ENCODE measurements at regions not wholly inside any gene's neighbourhood (a gene's known extent, or its start where the extent isn't known, plus 50 kb on each side); places are given as distances from the start of the nearest gene placed in this dataset.

- ATAC-seq (no peak), DNase-seq (no peak)
- peaks cover 0 to 10% of the 10 kb centered on the region in 2 donors for H3K27me3 Mint-ChIP-seq (ENCODE audit: low read depth in 2 of 2)
- no peaks in the 10 kb centered on the region for H3K36me3 ChIP-seq (ENCODE audit: control insufficient read depth, insufficient read depth, low read length)
- no peak overlapping the region for H3K4me3 ChIP-seq (ENCODE audit: low read length)
- no peaks in the 10 kb centered on the region for H3K4me1 Mint-ChIP-seq
- no peaks in the 10 kb centered on the region for H3K9me3 ChIP-seq (ENCODE audit: control insufficient read depth, insufficient read depth, low read length)
- H3K27ac Mint-ChIP-seq = no peak overlapping the region
- intact Hi-C loops (cut with micrococcal nuclease) = no loop called here
- no peaks in the 10 kb centered on the region for H3K9me3 Mint-ChIP-seq
- WGBS (ENCODE audit: insufficient coverage) = 93% methylated on average over 1 of the region's 5 CpGs
- H3K36me3 Mint-ChIP-seq = no peaks in the 10 kb centered on the region
- no peak overlapping the region for H3K4me3 Mint-ChIP-seq
- H3K27me3 ChIP-seq (ENCODE audit: control insufficient read depth, insufficient read depth, low read length) = no peaks in the 10 kb centered on the region
- H3K27ac ChIP-seq (ENCODE audit: low read length) = no peak overlapping the region
- H3K4me1 ChIP-seq (ENCODE audit: control insufficient read depth, insufficient read depth, low read length) = no peaks in the 10 kb centered on the region
- TF ChIP-seq CTCF (IDR thresholded peaks at IDR 0.05) = no peak
Observed at GRCh38 chr2:15863494-15864175, 76.7 kb upstream of the MYCN start.

- H3K36me3 ChIP-seq (ENCODE audit: control insufficient read depth, insufficient read depth, low read length) = no peaks in the 10 kb centered on the region
- H3K9me3 Mint-ChIP-seq = no peaks in the 10 kb centered on the region
- WGBS (ENCODE audit: insufficient coverage) = no CpG with 5 or more reads among the region's 3 CpGs
- no peaks in the 10 kb centered on the region for H3K9me3 ChIP-seq (ENCODE audit: control insufficient read depth, insufficient read depth, low read length)
- peaks cover 0 to 10% of the 10 kb centered on the region in 2 donors for H3K27me3 Mint-ChIP-seq (ENCODE audit: low read depth in 2 of 2)
- no peak overlapping the region for H3K4me3 ChIP-seq (ENCODE audit: low read length)
- H3K4me3 Mint-ChIP-seq = no peak overlapping the region
- H3K4me1 ChIP-seq (ENCODE audit: control insufficient read depth, insufficient read depth, low read length) = no peaks in the 10 kb centered on the region
- intact Hi-C loops (cut with micrococcal nuclease) = no loop called here
- no peak overlapping the region for H3K27ac Mint-ChIP-seq
- TF ChIP-seq CTCF (IDR thresholded peaks at IDR 0.05) = no peak
- no peaks in the 10 kb centered on the region for H3K36me3 Mint-ChIP-seq
- no peak for ATAC-seq
- DNase-seq = no peak
- H3K4me1 Mint-ChIP-seq = no peaks in the 10 kb centered on the region
- no peaks in the 10 kb centered on the region for H3K27me3 ChIP-seq (ENCODE audit: control insufficient read depth, insufficient read depth, low read length)
- H3K27ac ChIP-seq (ENCODE audit: low read length) = no peak overlapping the region
Observed at GRCh38 chr2:15864176-15864769, 76.1 kb upstream of the MYCN start.

GRCh38 chr2:15865923-15866322, 74.4 kb upstream of the MYCN start:
- H3K27me3 Mint-ChIP-seq (ENCODE audit: low read depth in 2 of 2) = peaks cover 0 to 7% of the 10 kb centered on the region in 2 donors
- DNase-seq = no peak
- no peaks in the 10 kb centered on the region for H3K9me3 ChIP-seq (ENCODE audit: control insufficient read depth, insufficient read depth, low read length)
- H3K4me1 ChIP-seq (ENCODE audit: control insufficient read depth, insufficient read depth, low read length) = no peaks in the 10 kb centered on the region
- H3K27ac Mint-ChIP-seq = no peak overlapping the region
- no CpG with 5 or more reads among the region's 1 CpG for WGBS (ENCODE audit: insufficient coverage)
- TF ChIP-seq CTCF (IDR thresholded peaks at IDR 0.05) = no peak
- intact Hi-C loops (cut with micrococcal nuclease) = no loop called here
- no peaks in the 10 kb centered on the region for H3K36me3 Mint-ChIP-seq
- no peak overlapping the region for H3K4me3 ChIP-seq (ENCODE audit: low read length)
- ATAC-seq = no peak
- no peaks in the 10 kb centered on the region for H3K4me1 Mint-ChIP-seq
- no peak overlapping the region for H3K27ac ChIP-seq (ENCODE audit: low read length)
- no peaks in the 10 kb centered on the region for H3K9me3 Mint-ChIP-seq
- H3K36me3 ChIP-seq (ENCODE audit: control insufficient read depth, insufficient read depth, low read length) = no peaks in the 10 kb centered on the region
- H3K27me3 ChIP-seq (ENCODE audit: control insufficient read depth, insufficient read depth, low read length) = no peaks in the 10 kb centered on the region
- no peak overlapping the region for H3K4me3 Mint-ChIP-seq
